ENCODE measurements at regions not wholly inside any gene's neighbourhood (a gene's known extent, or its start where the extent isn't known, plus 50 kb on each side); places are given as distances from the start of the nearest gene placed in this dataset.
A peak's percentile ranks its signal among the peaks of the same experiment; 100 is the strongest.

- no peak for DNase-seq (ENCODE audit: low spot score)
Measured at GRCh38 chr14:61191733-61192132, 89.4 kb downstream of the TMEM30B start.

GRCh38 chr14:61190341-61190740 is 90.8 kb downstream of the TMEM30B start:
- no peak for DNase-seq (ENCODE audit: low spot score)

DNA sequence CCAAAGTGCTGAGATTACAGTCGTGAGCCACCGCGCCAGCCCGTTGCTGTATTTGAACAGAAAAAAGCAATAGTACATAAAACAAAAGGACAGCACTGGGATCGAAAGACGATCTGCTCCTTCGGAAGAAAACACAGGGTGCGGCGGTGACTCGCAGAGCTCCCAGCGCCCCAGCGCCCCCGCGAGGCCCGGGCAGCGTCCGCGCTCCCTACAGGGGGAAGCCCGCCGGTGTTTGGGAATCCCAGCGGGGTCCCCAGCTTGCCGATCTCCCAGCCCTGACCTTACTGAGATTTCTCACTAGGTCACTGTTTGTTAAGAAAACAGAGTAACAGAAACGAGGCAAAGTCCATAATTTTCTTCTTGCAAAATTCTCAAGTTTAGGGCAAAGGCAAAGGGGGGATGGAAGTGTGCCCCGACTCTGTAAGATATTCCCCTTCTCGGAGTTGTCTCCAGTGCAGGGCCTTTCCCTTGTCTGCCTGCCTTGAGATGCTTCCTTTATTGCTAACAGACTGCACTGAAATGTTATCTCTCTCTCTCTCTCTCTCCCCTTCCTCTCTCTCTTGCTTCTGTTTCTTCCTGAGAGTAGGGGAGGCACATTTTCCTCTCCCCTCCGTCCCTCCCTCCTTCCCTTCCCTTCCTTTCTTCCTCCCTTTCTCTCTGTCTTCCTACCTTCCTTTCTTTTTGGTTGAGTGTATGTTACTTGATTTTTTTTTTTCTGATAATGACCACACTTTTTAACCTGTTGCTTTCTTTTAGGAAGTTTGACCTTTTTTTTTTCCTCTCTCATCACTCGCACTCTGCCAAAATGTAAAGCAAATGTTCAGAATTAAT is 91.9 kb downstream of the TMEM30B start:
- DNase-seq (ENCODE audit: low spot score) = peak; percentile 78

- peak; percentile 35 for DNase-seq (ENCODE audit: low spot score)
Measured at GRCh38 chr14:61188196-61188595, 92.9 kb downstream of the TMEM30B start.

GRCh38 chr14:61187196-61187905 is 93.8 kb downstream of the TMEM30B start:
- DNase-seq (ENCODE audit: low spot score) = no peak

GRCh38 chr14:61186341-61187195 is 94.6 kb downstream of the TMEM30B start:
- DNase-seq (ENCODE audit: low spot score) = no peak

DNA sequence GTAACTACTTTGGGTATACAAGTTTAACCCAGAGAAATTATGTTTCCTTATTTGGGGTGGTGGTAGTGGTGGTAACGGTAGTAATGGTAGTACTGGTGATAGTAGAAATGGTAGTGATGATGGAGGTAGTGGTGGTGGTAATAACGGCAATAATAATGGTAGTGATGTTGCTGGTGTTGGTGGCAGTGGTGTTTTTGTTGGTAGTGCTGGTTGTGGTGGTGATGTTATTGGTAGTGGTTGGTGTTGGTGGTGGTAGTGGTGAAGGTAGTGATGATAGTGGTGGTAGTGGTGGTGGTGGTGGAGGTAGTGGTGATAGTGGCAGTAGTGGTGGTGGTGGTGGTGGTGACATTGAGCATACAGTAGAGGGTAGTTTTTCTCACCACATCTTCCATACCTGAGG is 95.6 kb downstream of the TMEM30B start:
- no peak for DNase-seq (ENCODE audit: low spot score)

DNA sequence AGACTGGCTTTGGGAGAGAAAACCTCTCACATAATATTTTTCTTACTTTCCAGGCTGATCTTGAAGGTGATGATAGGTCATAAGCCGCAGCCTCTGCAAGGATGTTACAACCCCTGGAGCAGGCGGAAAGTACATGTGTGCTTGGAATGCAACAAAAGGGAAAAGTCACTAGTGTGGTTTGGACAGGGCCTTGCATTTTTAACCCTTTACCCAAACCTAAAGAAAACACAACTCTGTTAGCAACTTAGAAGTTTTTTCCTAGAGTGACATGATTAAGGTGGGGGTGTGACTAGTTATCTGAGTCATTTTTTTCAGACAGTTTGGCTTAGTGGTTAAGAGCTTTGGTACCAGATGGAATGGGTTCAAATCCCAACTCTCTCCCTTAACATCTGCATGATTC is 97.0 kb downstream of the TMEM30B start:
- DNase-seq (ENCODE audit: low spot score) = peak; percentile 84

DNA sequence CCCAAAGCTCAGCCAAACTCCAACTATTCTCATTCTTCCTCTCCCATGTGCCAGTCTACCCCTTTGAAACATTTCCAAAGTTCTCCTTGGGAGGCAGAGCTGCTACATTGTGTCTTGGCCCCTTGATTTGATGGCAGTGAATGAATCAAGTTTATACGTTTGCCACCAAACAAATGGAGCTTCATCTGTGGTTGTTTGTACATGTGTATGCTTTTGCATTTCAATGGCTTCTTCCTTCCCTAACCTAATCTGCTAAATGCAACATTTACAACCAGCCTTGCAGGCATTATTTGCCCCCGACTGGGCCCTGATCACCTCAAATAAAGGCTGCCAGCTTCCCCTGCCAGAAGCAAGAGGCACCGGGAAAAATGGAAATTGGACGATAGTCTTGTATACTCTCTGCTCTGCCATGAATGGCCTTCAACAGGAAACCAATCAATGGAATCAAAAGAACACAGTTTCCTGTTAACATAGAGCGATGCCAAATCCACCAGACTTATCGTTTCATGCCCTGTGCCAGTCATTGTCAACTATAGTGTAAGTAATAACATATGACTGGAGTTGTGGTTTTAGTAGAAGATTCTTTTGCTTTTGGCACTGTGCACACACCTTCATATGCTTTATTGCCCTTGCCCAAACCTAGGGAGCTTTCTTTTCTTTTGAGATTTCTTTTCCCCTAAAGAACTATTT is 97.8 kb downstream of the TMEM30B start:
- DNase-seq (ENCODE audit: low spot score) = no peak

GRCh38 chr14:61179796-61180398 is 101.2 kb downstream of the TMEM30B start:
- DNase-seq (ENCODE audit: low spot score) = no peak

GRCh38 chr14:61179061-61179690 is 102.0 kb downstream of the TMEM30B start:
- no peak for DNase-seq (ENCODE audit: low spot score)

- peak; percentile 85 for DNase-seq (ENCODE audit: low spot score)
Measured at GRCh38 chr14:61178226-61179060, 102.7 kb downstream of the TMEM30B start.

- DNase-seq (ENCODE audit: low spot score) = no peak
Measured at GRCh38 chr14:61177279-61178225, 103.6 kb downstream of the TMEM30B start.

GRCh38 chr14:61176686-61177085 is 104.5 kb downstream of the TMEM30B start:
- no peak for DNase-seq (ENCODE audit: low spot score)

- peak; percentile 36 for DNase-seq (ENCODE audit: low spot score)
Measured at GRCh38 chr14:61174987-61175386, 106.2 kb downstream of the TMEM30B start.

DNA sequence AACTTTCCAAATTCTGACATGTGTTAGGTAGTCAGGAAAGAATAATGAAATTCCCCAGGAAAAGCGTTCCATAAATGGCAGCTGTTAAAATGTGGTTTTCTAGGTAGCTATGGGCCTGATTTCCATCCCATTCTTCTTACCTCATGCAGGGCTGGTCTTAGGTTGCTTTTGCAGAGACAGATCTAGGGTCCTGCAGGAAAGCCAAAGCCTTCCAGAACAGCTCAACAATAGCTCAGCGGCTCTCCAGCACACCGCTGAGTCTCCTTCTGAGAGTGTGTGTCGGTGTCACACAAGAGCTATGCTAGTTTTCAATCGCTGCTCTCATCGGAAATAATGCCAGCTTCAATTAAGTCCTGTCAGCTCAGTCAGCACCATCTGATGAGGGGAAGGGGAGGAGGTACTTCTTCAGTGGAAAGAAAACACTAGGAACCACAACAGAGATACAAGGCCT is 106.7 kb downstream of the TMEM30B start:
- no peak for DNase-seq (ENCODE audit: low spot score)

- peak; percentile 14 for DNase-seq (ENCODE audit: low spot score)
Measured at GRCh38 chr14:61171727-61172126, 109.4 kb downstream of the TMEM30B start.

DNA sequence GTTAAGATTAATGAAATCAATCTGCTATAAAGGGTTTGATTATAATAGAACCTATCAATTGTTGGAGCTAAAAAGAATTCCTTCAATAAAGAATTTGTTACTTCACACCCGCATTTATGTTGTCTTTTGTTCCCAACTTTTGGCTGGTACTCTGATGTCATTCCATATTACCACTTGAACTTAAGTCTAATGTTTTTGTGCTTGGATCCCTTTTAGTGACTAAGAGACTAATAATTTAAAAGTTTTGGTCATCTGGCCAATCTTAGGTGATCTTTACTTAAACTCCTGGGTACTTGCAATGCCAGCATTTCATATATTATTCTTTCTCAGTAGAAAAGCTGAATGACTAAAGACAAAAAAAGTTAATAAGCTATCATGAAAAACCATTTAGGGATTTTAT is 113.0 kb downstream of the TMEM30B start:
- DNase-seq (ENCODE audit: low spot score) = no peak

- DNase-seq (ENCODE audit: low spot score) = no peak
Measured at GRCh38 chr14:61167642-61168041, 113.5 kb downstream of the TMEM30B start.
